A673 (cell line): ENCODE measurements at regions not wholly inside any gene's neighbourhood (a gene's known extent, or its start where the extent isn't known, plus 50 kb on each side); places are given as distances from the start of the nearest gene placed in this dataset.

Source experiments
- EZH2 ChIP-seq: fragments of 200-600 bp; sonication (generic); IDR thresholded peaks from 2 replicates; pipeline ENCODE4 v1.6.1; 2017; ENCODE audit warnings: borderline replicate concordance, low read depth, mild to moderate bottlenecking, mixed read lengths, antibody characterized with exemption, low read length; ENCODE audit not compliant: poor library complexity, severe bottlenecking
- TF ChIP-seq, protein P1 (sequence below): fragments of 300-800, 200-600 bp; sonication (generic); conservative IDR thresholded peaks from 2 replicates; pipeline ENCODE4 v1.5.1; 2017; ENCODE audit warnings: low read depth, mild to moderate bottlenecking, antibody characterized with exemption, low read length, moderate library complexity, mixed read lengths

DNA sequence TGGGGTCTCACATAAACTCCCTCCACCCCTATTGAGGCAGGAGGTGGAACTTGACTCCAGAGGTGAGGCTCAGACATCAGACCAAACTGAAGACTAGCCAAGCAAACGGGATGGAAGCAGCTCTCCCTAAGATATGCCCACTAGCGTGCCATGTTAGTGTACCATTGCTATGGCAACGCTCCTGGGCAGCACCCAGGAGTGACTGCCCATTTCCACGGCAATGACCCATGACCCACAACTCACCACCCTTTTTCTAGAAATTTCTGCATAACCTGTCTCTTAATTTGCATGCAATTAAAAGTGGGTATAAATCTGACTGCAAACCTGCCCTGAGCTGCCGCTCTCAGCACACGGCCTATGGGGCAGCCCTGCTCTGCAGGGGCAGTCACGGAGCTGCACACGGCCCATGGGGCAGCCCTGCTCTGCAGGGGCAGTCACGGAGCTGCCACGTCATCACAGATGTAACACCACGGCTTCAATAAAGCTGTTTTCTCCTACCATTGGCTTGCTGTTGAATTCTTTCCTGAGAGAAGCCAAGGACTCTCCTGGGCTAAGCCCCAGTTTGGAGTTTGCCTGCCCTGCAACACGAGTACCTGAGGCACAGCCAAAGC is 164.3 kb downstream of the RBFOX3 start:
- TF ChIP-seq, protein P1, sequence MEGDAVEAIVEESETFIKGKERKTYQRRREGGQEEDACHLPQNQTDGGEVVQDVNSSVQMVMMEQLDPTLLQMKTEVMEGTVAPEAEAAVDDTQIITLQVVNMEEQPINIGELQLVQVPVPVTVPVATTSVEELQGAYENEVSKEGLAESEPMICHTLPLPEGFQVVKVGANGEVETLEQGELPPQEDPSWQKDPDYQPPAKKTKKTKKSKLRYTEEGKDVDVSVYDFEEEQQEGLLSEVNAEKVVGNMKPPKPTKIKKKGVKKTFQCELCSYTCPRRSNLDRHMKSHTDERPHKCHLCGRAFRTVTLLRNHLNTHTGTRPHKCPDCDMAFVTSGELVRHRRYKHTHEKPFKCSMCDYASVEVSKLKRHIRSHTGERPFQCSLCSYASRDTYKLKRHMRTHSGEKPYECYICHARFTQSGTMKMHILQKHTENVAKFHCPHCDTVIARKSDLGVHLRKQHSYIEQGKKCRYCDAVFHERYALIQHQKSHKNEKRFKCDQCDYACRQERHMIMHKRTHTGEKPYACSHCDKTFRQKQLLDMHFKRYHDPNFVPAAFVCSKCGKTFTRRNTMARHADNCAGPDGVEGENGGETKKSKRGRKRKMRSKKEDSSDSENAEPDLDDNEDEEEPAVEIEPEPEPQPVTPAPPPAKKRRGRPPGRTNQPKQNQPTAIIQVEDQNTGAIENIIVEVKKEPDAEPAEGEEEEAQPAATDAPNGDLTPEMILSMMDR, result no peak
- TF ChIP-seq EZH2, result no peak
